ENCODE measurements at regions not wholly inside any gene's neighbourhood (a gene's known extent, or its start where the extent isn't known, plus 50 kb on each side); places are given as distances from the start of the nearest gene placed in this dataset.
"Not testable (repeated sequence)": the region's sequence is repeated elsewhere in the genome, so short reads cannot be mapped to it uniquely, and the experiment has no call there.

- DNase-seq: no peak
- Histone ChIP-seq H3K4me3 (replicated peaks in 1 of 3) (no peak overlapping the region), H3K4me1 (no peaks in the 10 kb centered on the region), H3K27me3 (no peaks in the 10 kb centered on the region), H3K27ac (no peak overlapping the region), H3K9me3 (no peaks in the 10 kb centered on the region), H3K36me3 (no peaks in the 10 kb centered on the region)
- intact Hi-C loops (cut with DNase I): no loop called here
- WGBS, 2 donors: 91 to 93% methylated on average over 1 of the region's 1 CpG
- TF ChIP-seq POLR2A (IDR thresholded peaks at IDR 0.05) (no peak), CTCF (IDR thresholded peaks at IDR 0.05) (no peak)
These were observed 403.6 kb upstream of the SLC10A2 start for GRCh38 chr13:103469771-103470170.

- Histone ChIP-seq H3K27me3 (no peaks in the 10 kb centered on the region), H3K36me3 (no peaks in the 10 kb centered on the region), H3K9me3 (no peaks in the 10 kb centered on the region), H3K4me3 (replicated peaks in 1 of 3) (no peak overlapping the region), H3K27ac (no peak overlapping the region), H3K4me1 (no peaks in the 10 kb centered on the region)
- intact Hi-C loops (cut with DNase I): no loop called here
- WGBS, 2 donors: 84 to 85% methylated on average over 5 of the region's 5 CpGs
- no peak for DNase-seq
- no peak for TF ChIP-seq CTCF (IDR thresholded peaks at IDR 0.05)
These were observed 400.5 kb upstream of the SLC10A2 start for GRCh38 chr13:103466761-103467160.

GRCh38 chr13:103460246-103460645, 394.0 kb upstream of the SLC10A2 start:
- H3K27ac ChIP-seq; intact Hi-C loops (cut with DNase I); DNase-seq; H3K4me1 ChIP-seq; H3K27me3 ChIP-seq; H3K9me3 ChIP-seq; H3K4me3 ChIP-seq (replicated peaks in 1 of 3); H3K36me3 ChIP-seq: not testable (repeated sequence)
- WGBS, 2 donors: 72 to 75% methylated on average over 3 of the region's 3 CpGs

GRCh38 chr13:103457050-103457449, 390.8 kb upstream of the SLC10A2 start:
- H3K4me3 ChIP-seq (replicated peaks in 1 of 3); intact Hi-C loops (cut with DNase I); H3K36me3 ChIP-seq; H3K27me3 ChIP-seq; H3K9me3 ChIP-seq; H3K27ac ChIP-seq; H3K4me1 ChIP-seq; DNase-seq: not testable (repeated sequence)
- WGBS, 2 donors: 92 to 97% methylated on average over 14 of the region's 14 CpGs

GRCh38 chr13:103451656-103452055, 385.4 kb upstream of the SLC10A2 start:
- intact Hi-C loops (cut with DNase I): no loop called here

GRCh38 chr13:103443604-103444003, 377.4 kb upstream of the SLC10A2 start:
- H3K4me3 ChIP-seq (replicated peaks in 1 of 3): no peak overlapping the region
- H3K27ac ChIP-seq: no peak overlapping the region
- TF ChIP-seq CTCF (IDR thresholded peaks at IDR 0.05): no peak
- no peak for TF ChIP-seq POLR2A (IDR thresholded peaks at IDR 0.05)
- no peaks in the 10 kb centered on the region for H3K36me3 ChIP-seq
- no peaks in the 10 kb centered on the region for H3K4me1 ChIP-seq
- H3K27me3 ChIP-seq: no peaks in the 10 kb centered on the region
- 66 to 73% methylated on average over 4 of the region's 4 CpGs for WGBS, 2 donors
- no peak for DNase-seq
- intact Hi-C loops (cut with DNase I): no loop called here
- no peaks in the 10 kb centered on the region for H3K9me3 ChIP-seq

More at GRCh38 chr13:103451656-103452055, 385.4 kb upstream of the SLC10A2 start:
- Histone ChIP-seq H3K27me3 (no peaks in the 10 kb centered on the region), H3K4me3 (replicated peaks in 1 of 3) (no peak overlapping the region), H3K36me3 (no peaks in the 10 kb centered on the region), H3K27ac (no peak overlapping the region), H3K9me3 (no peaks in the 10 kb centered on the region), H3K4me1 (no peaks in the 10 kb centered on the region)
- TF ChIP-seq CTCF (IDR thresholded peaks at IDR 0.05) (no peak), POLR2A (IDR thresholded peaks at IDR 0.05) (no peak)
- no peak for DNase-seq
- WGBS, 2 donors: 80 to 90% methylated on average over 2 of the region's 2 CpGs

All from thyroid gland (tissue), 4 donors.